Heart left ventricle (tissue), 13 donors: ENCODE measurements at regions not wholly inside any gene's neighbourhood (a gene's known extent, or its start where the extent isn't known, plus 50 kb on each side); places are given as distances from the start of the nearest gene placed in this dataset.

ENCODE experiments used
- CTCF ChIP-seq, 12 donors: fragments of 200-600 bp; sonication (generic) in 4 of 12; IDR thresholded peaks; one replicate each; pipeline versions ENCODE4 v1.5.0 to v1.8.0; 2018 to 2022; ENCODE audit warnings: antibody characterized with exemption in 12 of 12, mild to moderate bottlenecking in 5 of 12
- POLR2A ChIP-seq, 2 donors: fragments of 450-650 bp; IDR thresholded peaks; one replicate each; pipeline ENCODE4 v1.6.1; 2017; ENCODE audit warnings: antibody characterized with exemption in 2 of 2, mild to moderate bottlenecking in 2 of 2, moderate library complexity in 2 of 2
- donor health status: ischemic (EF 13 %, LVEDD 7.1; RV severe dilation, severe dysfunction).
- donor health status: DM: no; HTN: yes; CAD: no.
- donor health status: DM: no; HTN: no; CAD: no.
- donor health status: ischemic (EF 25% LVEDD 6.9; RV normal size, moderate dysfunction).
- donor health status: ischemic (EF 25% LVEDD 5.7; RV mildly dilated, moderate dysfunction).
- donor health status: ischemic (EF 35%, LVEDD 5.7; RV mildly dilated, moderate dysfunction).
- donor health status: nonischemic (EF 11% LVEDD 7.7; RV severe dilation, severe dysfunction).
- donor health status: DM: yes; HTN: yes; CAD: no.
- donor health status: PGD.
- donor health status: ischemic (EF 29% LVEDD 5.4; RV normal size, mild dysfunction).
- donor health status: nonischemic (EF 23%, LVEDD 6.1; RV moderate dilation, normal function).

- TF ChIP-seq POLR2A (IDR thresholded peaks at IDR 0.05): no peak
- TF ChIP-seq CTCF (IDR thresholded peaks at IDR 0.05): no peak
These were observed 467.7 kb downstream of the PCNX1 start for GRCh38 chr14:71374989-71375388.
